Smooth muscle cell (in vitro differentiated cells): ENCODE measurements at regions not wholly inside any gene's neighbourhood (a gene's known extent, or its start where the extent isn't known, plus 50 kb on each side); places are given as distances from the start of the nearest gene placed in this dataset.
"Not testable (repeated sequence)": the region's sequence is repeated elsewhere in the genome, so short reads cannot be mapped to it uniquely, and the experiment has no call there.

Experiments
- DNase-seq: peaks from one replicate; lab custom pipeline; 2025; ENCODE audit not compliant: unreplicated experiment; lab: John Stamatoyannopoulos, UW
- H2AFZ ChIP-seq: fragments of 200-600 bp; sonication (generic); 2 replicates; pipeline ENCODE4 v1.6.0; 2016; ENCODE audit warnings: antibody characterized with exemption, low read depth, mild to moderate bottlenecking
- H3F3A ChIP-seq: fragments of 200-600 bp; sonication (generic); 2 replicates; pipeline ENCODE4 v1.6.0; 2017; ENCODE audit warnings: antibody characterized with exemption, low read depth
- H3K27ac ChIP-seq: fragments of 200-600 bp; sonication (generic); 2 replicates; pipeline ENCODE4 v1.5.1; 2016; ENCODE audit warnings: low read depth, mild to moderate bottlenecking
- H3K27me3 ChIP-seq: fragments of 200-600 bp; sonication (generic); 2 replicates; pipeline ENCODE4 v1.6.1; 2016; ENCODE audit warnings: low read depth, mild to moderate bottlenecking
- H3K36me3 ChIP-seq: fragments of 200-600 bp; sonication (generic); 2 replicates; pipeline ENCODE4 v1.5.1; 2016; ENCODE audit warnings: low read depth
- H3K4me1 ChIP-seq: fragments of 200-600 bp; sonication (generic); 2 replicates; pipeline ENCODE4 v1.5.1; 2016; ENCODE audit warnings: low read depth
- H3K4me2 ChIP-seq: fragments of 200-600 bp; sonication (generic); 2 replicates; pipeline ENCODE4 v1.6.0; 2016; ENCODE audit warnings: mild to moderate bottlenecking
- H3K4me3 ChIP-seq: fragments of 200-600 bp; sonication (generic); 2 replicates; pipeline ENCODE4 v1.5.1; 2016; ENCODE audit warnings: mild to moderate bottlenecking
- H3K79me2 ChIP-seq: fragments of 200-600 bp; sonication (generic); 2 replicates; pipeline ENCODE4 v1.6.0; 2016; ENCODE audit warnings: low read depth, mild to moderate bottlenecking
- H3K9ac ChIP-seq: fragments of 200-600 bp; sonication (generic); 2 replicates; pipeline ENCODE4 v1.6.0; 2016; ENCODE audit warnings: low read depth
- H3K9me3 ChIP-seq: fragments of 200-600 bp; sonication (generic); replicated peaks from 2 replicates; pipeline ENCODE4 v1.5.1; 2016; ENCODE audit warnings: low read depth
- H4K20me1 ChIP-seq: fragments of 200-600 bp; sonication (generic); 2 replicates; pipeline ENCODE4 v1.6.0; 2016; ENCODE audit warnings: low read depth
- WGBS: methylation state at CpG from one replicate; pipeline ENCODE4 v1.1.7; 2016; ENCODE audit warnings: low lambda C conversion rate; 5-methylcytosine and 5-hydroxymethylcytosine counted together
- TF ChIP-seq, protein P1 (sequence below): fragments of 200-600 bp; sonication (generic); IDR thresholded peaks from 2 replicates; pipeline ENCODE4 v1.5.1; 2017; ENCODE audit warnings: borderline replicate concordance, mild to moderate bottlenecking, antibody characterized with exemption; ENCODE audit not compliant: insufficient read depth, poor library complexity, severe bottlenecking

DNA sequence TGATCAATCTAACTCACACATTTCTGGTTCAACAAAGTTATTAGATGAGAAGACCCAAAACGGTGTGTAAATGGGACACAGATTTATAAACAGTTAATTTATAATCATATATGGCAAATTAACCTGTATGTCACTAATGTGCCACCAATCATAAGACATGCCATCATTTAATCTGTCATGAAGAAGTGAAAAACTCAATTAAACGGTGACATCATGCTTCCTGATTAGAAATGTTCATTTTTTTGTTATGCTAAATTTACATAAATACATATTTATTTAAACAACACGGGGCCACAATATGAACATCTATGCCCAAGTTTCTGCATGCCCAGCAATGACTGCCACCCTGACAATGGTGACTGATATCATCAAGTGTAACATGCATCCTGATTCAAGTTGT is 164.1 kb upstream of the EEA1 start:
- Histone ChIP-seq H3K4me3 (no peak overlapping the region), H3K9ac (no peak overlapping the region), H3K9me3 (no peaks in the 10 kb centered on the region), H3F3A (peaks cover 4% of the 10 kb centered on the region), H2AFZ (no peak overlapping the region), H3K27ac (no peak overlapping the region), H3K27me3 (no peaks in the 10 kb centered on the region), H3K4me1 (no peaks in the 10 kb centered on the region), H3K36me3 (no peaks in the 10 kb centered on the region), H4K20me1 (no peaks in the 10 kb centered on the region), H3K4me2 (no peak overlapping the region), H3K79me2 (no peaks in the 10 kb centered on the region)
- DNase-seq: no peak
- WGBS: 86% methylated on average over 3 of the region's 3 CpGs
- TF ChIP-seq, protein P1, sequence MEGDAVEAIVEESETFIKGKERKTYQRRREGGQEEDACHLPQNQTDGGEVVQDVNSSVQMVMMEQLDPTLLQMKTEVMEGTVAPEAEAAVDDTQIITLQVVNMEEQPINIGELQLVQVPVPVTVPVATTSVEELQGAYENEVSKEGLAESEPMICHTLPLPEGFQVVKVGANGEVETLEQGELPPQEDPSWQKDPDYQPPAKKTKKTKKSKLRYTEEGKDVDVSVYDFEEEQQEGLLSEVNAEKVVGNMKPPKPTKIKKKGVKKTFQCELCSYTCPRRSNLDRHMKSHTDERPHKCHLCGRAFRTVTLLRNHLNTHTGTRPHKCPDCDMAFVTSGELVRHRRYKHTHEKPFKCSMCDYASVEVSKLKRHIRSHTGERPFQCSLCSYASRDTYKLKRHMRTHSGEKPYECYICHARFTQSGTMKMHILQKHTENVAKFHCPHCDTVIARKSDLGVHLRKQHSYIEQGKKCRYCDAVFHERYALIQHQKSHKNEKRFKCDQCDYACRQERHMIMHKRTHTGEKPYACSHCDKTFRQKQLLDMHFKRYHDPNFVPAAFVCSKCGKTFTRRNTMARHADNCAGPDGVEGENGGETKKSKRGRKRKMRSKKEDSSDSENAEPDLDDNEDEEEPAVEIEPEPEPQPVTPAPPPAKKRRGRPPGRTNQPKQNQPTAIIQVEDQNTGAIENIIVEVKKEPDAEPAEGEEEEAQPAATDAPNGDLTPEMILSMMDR: no peak

DNA sequence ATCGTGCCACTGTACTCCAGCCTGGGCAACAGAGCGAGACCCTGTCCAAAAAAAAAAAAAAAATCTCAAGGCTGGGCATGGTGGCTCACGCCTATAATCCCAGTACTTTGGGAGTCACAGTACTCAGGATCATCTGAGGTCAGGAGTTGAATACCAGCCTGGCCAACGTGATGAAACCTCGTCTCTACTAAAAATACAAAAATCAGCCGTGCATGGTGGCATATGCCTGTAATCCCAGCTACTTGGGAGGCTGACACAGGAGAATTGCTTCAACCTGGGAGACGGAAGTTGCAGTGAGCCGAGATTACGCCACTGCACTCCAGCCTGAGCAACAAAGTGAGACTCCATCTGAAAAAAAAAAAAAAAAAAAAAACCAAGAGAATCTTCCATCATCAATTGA is 165.1 kb upstream of the EEA1 start:
- not testable (repeated sequence) for H4K20me1 ChIP-seq, H3K4me1 ChIP-seq, DNase-seq, H3K27ac ChIP-seq, H3K4me2 ChIP-seq, H3K9ac ChIP-seq, H3K27me3 ChIP-seq, H3K4me3 ChIP-seq, H3F3A ChIP-seq, H3K36me3 ChIP-seq, H3K79me2 ChIP-seq, H2AFZ ChIP-seq, H3K9me3 ChIP-seq
- 83% methylated on average over 9 of the region's 9 CpGs for WGBS

DNA sequence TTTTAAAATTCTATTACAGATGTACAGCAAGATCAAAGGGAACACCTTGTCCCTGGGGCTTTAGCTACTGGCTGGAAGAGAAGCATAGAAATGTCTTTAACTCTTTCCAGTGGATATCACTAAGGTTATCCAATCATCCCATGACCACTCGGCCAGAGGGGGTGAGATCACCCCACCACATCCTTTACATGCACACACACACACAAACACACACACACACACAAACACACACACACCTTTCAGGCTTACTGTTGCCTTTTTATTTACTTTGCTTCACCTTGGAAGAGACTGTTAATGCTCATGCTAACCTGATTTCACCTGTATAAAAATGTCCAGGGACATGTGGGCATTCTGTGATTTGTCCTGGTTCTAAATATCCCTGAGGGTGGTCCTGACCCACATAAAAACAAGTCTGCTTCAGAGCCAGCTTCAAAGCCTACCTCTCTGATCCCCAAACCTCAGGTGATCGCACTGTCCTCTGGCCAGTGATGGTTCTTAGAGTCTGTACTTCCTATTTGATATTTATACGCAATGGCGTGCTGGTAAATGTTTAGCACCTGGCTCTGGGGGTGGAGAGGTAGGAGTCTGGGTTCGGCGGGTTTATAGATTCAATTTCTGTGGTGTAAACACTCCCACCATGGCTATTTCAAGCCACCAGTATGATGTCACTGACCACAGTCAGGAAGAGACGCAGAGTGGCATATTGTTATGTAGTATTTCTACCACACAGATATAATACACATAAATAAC is 166.1 kb upstream of the EEA1 start:
- no peak overlapping the region for H3K4me3 ChIP-seq
- H3K27ac ChIP-seq: no peak overlapping the region
- DNase-seq: no peak
- TF ChIP-seq, protein P1: no peak
- no peaks in the 10 kb centered on the region for H4K20me1 ChIP-seq
- H2AFZ ChIP-seq: peak overlapping the region; percentile 54
- peaks cover under 1% of the 10 kb centered on the region for H3K4me1 ChIP-seq
- peaks cover 4% of the 10 kb centered on the region for H3F3A ChIP-seq
- H3K9ac ChIP-seq: no peak overlapping the region
- H3K36me3 ChIP-seq: no peaks in the 10 kb centered on the region
- H3K9me3 ChIP-seq: no peaks in the 10 kb centered on the region
- H3K79me2 ChIP-seq: no peaks in the 10 kb centered on the region
- peak overlapping the region; percentile 32 for H3K4me2 ChIP-seq
- no peaks in the 10 kb centered on the region for H3K27me3 ChIP-seq
- 60% methylated on average over 7 of the region's 7 CpGs for WGBS

DNA sequence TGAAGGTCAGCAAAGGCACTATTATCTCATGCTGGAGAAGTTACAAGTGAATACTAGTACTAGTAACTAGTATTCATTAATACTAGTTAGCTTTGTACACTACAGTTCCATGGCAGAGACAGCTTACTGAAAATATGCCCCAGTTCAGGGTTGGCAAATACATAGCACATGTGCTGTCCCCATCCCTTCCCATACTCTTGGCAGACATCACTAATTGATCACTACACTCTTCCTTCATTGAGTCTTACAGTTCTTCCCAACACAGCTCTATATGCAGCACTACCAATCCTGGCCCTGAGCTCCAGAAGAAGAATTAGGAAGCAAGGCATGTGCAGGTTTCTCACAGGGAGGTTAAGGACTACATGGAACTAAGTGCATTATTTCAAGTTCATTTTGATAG is 168.3 kb upstream of the EEA1 start:
- no peak overlapping the region for H3K4me2 ChIP-seq
- no peaks in the 10 kb centered on the region for H3F3A ChIP-seq
- H4K20me1 ChIP-seq: no peaks in the 10 kb centered on the region
- no peak overlapping the region for H3K27ac ChIP-seq
- H3K27me3 ChIP-seq: no peaks in the 10 kb centered on the region
- peaks cover 6% of the 10 kb centered on the region for H3K4me1 ChIP-seq
- DNase-seq: no peak
- no peak overlapping the region for H3K4me3 ChIP-seq
- TF ChIP-seq, protein P1: no peak
- H2AFZ ChIP-seq: no peak overlapping the region
- H3K79me2 ChIP-seq: no peaks in the 10 kb centered on the region
- no peaks in the 10 kb centered on the region for H3K9me3 ChIP-seq
- no peak overlapping the region for H3K9ac ChIP-seq
- H3K36me3 ChIP-seq: no peaks in the 10 kb centered on the region
